ENCODE measurements at regions not wholly inside any gene's neighbourhood (a gene's known extent, or its start where the extent isn't known, plus 50 kb on each side); places are given as distances from the start of the nearest gene placed in this dataset.

DNA sequence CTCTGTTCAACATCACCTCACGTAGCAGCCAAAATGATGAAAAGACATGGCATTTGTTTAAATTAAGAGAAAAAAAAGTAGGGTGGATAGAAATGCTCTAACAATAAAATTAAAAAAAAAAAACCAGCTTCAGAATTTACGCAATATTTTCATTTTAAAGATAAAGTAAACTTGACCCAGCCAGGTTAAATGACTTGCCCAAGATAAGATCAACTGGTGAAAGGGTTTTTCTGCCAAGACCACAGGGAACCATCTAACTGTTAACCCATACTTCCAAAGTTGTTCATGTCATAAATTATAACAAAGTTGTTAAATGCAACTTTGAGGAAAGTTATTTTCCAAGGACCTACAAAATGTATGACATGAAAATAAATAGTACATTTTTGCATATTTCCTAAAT is 129.6 kb upstream of the SOX5 start:
- TF ChIP-seq, protein P1, sequence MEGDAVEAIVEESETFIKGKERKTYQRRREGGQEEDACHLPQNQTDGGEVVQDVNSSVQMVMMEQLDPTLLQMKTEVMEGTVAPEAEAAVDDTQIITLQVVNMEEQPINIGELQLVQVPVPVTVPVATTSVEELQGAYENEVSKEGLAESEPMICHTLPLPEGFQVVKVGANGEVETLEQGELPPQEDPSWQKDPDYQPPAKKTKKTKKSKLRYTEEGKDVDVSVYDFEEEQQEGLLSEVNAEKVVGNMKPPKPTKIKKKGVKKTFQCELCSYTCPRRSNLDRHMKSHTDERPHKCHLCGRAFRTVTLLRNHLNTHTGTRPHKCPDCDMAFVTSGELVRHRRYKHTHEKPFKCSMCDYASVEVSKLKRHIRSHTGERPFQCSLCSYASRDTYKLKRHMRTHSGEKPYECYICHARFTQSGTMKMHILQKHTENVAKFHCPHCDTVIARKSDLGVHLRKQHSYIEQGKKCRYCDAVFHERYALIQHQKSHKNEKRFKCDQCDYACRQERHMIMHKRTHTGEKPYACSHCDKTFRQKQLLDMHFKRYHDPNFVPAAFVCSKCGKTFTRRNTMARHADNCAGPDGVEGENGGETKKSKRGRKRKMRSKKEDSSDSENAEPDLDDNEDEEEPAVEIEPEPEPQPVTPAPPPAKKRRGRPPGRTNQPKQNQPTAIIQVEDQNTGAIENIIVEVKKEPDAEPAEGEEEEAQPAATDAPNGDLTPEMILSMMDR (IDR thresholded peaks at IDR 0.05; ENCODE audit: insufficient read depth, low read length, poor library complexity, severe bottlenecking): no peak
- TF ChIP-seq EZH2phosphoT487 (conservative IDR thresholded peaks at IDR 0.05; ENCODE audit: low read length): no peak
